HepG2 (cell line): ENCODE measurements at regions not wholly inside any gene's neighbourhood (a gene's known extent, or its start where the extent isn't known, plus 50 kb on each side); places are given as distances from the start of the nearest gene placed in this dataset.
"Not testable (repeated sequence)": the region's sequence is repeated elsewhere in the genome, so short reads cannot be mapped to it uniquely, and the experiment has no call there.

Experiments
- ATAC-seq: fragments of 200-7000 bp; cut with Tn5 transposase; 3 replicates; pipeline ENCODE4 v1.9.1; 2020; ENCODE audit warnings: mild to moderate bottlenecking, moderate library complexity
- BruUV-seq: library from RNA; stranded (reverse); fragments of 400-500 nt; replicated peaks from 2 replicates; lab custom pipeline; 2021; lab: Mats Ljungman, UMichigan
- CTCF ChIA-PET: fragments of 300-600 bp; formaldehyde crosslinking; extraction: SDS; loops from one replicate; lab custom pipeline; 2021; ENCODE audit warnings: low total read pairs, inconsistent platforms, low intra/inter-chr PET ratio; lab: Yijun Ruan, JAX
- POLR2A ChIA-PET: fragments of 350-600 bp; sonication (Branson Sonifier 250); formaldehyde crosslinking; loops from one replicate; lab custom pipeline; 2020; ENCODE audit warnings: antibody characterized with exemption, inconsistent platforms; lab: Yijun Ruan, JAX
- DNase-seq: peaks from one replicate; pipeline ENCODE4 v3.0.0-alpha.2; 2015; ENCODE audit warnings: low spot score
- FAIRE-seq: peaks from 3 replicates; lab custom pipeline; 2011; peaks lifted over from hg19 to GRCh38; lab: Jason Lieb, UNC
- H2AFZ ChIP-seq: one replicate; pipeline ENCODE4 v1.6.1; 2011; ENCODE audit warnings: low read length, inconsistent platforms
- H3K27ac ChIP-seq: fragments of 300-600 bp; 3 replicates; pipeline ENCODE4 v1.8.0; 2011; ENCODE audit warnings: mixed run types, mild to moderate bottlenecking, mixed read lengths, low read length, inconsistent platforms; ENCODE audit not compliant: insufficient read depth; ENCODE audit errors: extremely low read length
- H3K27me3 ChIP-seq, 2 experiments: fragments of 200-600 bp in 1 of 2; 2 replicates in 1 of 2; 3 replicates in 1 of 2; pipeline versions ENCODE4 v1.6.0 to v1.8.0; 2011; ENCODE audit warnings: low read length in 2 of 2, mild to moderate bottlenecking in 2 of 2, moderate library complexity in 2 of 2, inconsistent platforms in 1 of 2; ENCODE audit not compliant: insufficient read depth in 2 of 2, control insufficient read depth in 1 of 2
- H3K36me3 ChIP-seq, 2 experiments: fragments of 200-600 bp in 1 of 2; replicated peaks in 1 of 2; 2 replicates in 1 of 2; 3 replicates in 1 of 2; pipeline versions ENCODE4 v1.5.1 to v1.8.0; 2011; ENCODE audit warnings: low read length in 2 of 2, inconsistent platforms in 1 of 2; ENCODE audit not compliant: insufficient read depth in 2 of 2, control insufficient read depth in 1 of 2
- H3K4me1 ChIP-seq: 2 replicates; pipeline ENCODE4 v1.5.1; 2012; ENCODE audit warnings: low read length, inconsistent platforms; ENCODE audit not compliant: insufficient read depth
- H3K4me2 ChIP-seq: 2 replicates; pipeline ENCODE4 v1.6.0; 2011; ENCODE audit warnings: low read depth, low read length, inconsistent platforms
- H3K4me3 ChIP-seq, 3 experiments: fragments of 200-600 bp in 1 of 3; sonication (generic), shearing (Covaris generic) in 1 of 3; replicated peaks in 1 of 3; 2 replicates each; pipeline ENCODE4 v1.5.1; 2011 to 2016; ENCODE audit warnings: low read length in 3 of 3, inconsistent platforms in 2 of 3, low read depth in 2 of 3, mild to moderate bottlenecking in 2 of 3, control low read depth in 1 of 3, mixed read lengths in 1 of 3; ENCODE audit not compliant: insufficient read depth in 1 of 3
- H3K79me2 ChIP-seq: one replicate; pipeline ENCODE4 v1.6.1; 2011; ENCODE audit warnings: low read length, inconsistent platforms; ENCODE audit not compliant: insufficient read depth
- H3K9ac ChIP-seq: 2 replicates; pipeline ENCODE4 v1.6.0; 2011; ENCODE audit warnings: mild to moderate bottlenecking, low read depth, low read length, inconsistent platforms; ENCODE audit not compliant: insufficient read depth
- H3K9me3 ChIP-seq: 2 replicates; pipeline ENCODE4 v1.5.1; 2012; ENCODE audit warnings: mild to moderate bottlenecking, low read length
- H4K20me1 ChIP-seq: 2 replicates; pipeline ENCODE4 v1.6.0; 2011; ENCODE audit warnings: inconsistent platforms, mild to moderate bottlenecking, low read length, moderate library complexity; ENCODE audit not compliant: insufficient read depth
- CEBPB ChIP-seq: IDR thresholded peaks from 2 replicates; pipeline ENCODE4 v1.6.1; 2011; ENCODE audit warnings: low read depth, low read length, improper control_type of control experiment, borderline replicate concordance
- CEBPG ChIP-seq: IDR thresholded peaks from 2 replicates; pipeline ENCODE4 v1.6.1; 2016
- EZH2 ChIP-seq: conservative IDR thresholded peaks from 2 replicates; pipeline ENCODE4 v1.6.1; 2012; ENCODE audit warnings: mild to moderate bottlenecking, low read depth, low read length, moderate library complexity
- KIAA2018 ChIP-seq: sonication (generic); formaldehyde crosslinking; IDR thresholded peaks from 2 replicates; pipeline ENCODE4 v1.5.0; 2020; ENCODE audit warnings: mild to moderate bottlenecking, missing genetic modification reagents, borderline replicate concordance
- ZNF296 ChIP-seq: sonication (generic); formaldehyde crosslinking; conservative IDR thresholded peaks from 2 replicates; pipeline ENCODE4 v1.5.0; 2020; ENCODE audit warnings: mild to moderate bottlenecking, missing genetic modification reagents
- ZNF432 ChIP-seq: sonication (generic); formaldehyde crosslinking; IDR thresholded peaks from 2 replicates; pipeline ENCODE4 v1.5.0; 2020; ENCODE audit warnings: missing genetic modification reagents, mild to moderate bottlenecking, borderline replicate concordance
- ZNF782 ChIP-seq: sonication (generic); formaldehyde crosslinking; IDR thresholded peaks from 2 replicates; pipeline ENCODE4 v1.4.0; 2020; ENCODE audit warnings: missing genetic modification reagents, mild to moderate bottlenecking, borderline replicate concordance
- WGBS: methylation state at CpG from one replicate; pipeline ENCODE4 v1.1.6; 2017; ENCODE audit warnings: low lambda C conversion rate; 5-methylcytosine and 5-hydroxymethylcytosine counted together
- in situ Hi-C: cut with HindIII; loops from 2 replicates; pipeline ENCODE4 v1.10.0; 2017; ENCODE audit warnings: low pct_unique_long_range_greater_than_20kb; ENCODE audit not compliant: extremely low pct_ligation_motif_present
- intact Hi-C: fragments of 100-400 bp; cut with micrococcal nuclease; formaldehyde crosslinking; loops from one replicate; pipeline ENCODE4 v1.10.0; 2022; ENCODE audit not compliant: unreplicated experiment

- TF ChIP-seq KIAA2018 (no peak), ZNF782 (no peak), ZNF296 (CRISPR knock-in tag) (no peak), EZH2 (no peak), ZNF432 (CRISPR knock-in tag) (no peak)
Measured at GRCh38 chr14:76298896-76299295, 77.0 kb upstream of the ESRRB start (continued).

GRCh38 chr14:76303188-76303587 is 72.7 kb upstream of the ESRRB start:
- CTCF ChIA-PET, result not testable (repeated sequence)

More at GRCh38 chr14:76303188-76303587, 72.7 kb upstream of the ESRRB start:
- 79% methylated on average over 7 of the region's 7 CpGs for WGBS
- H3K9me3 ChIP-seq, H3K9ac ChIP-seq, DNase-seq, BruUV-seq, H3K4me2 ChIP-seq, FAIRE-seq, H3K36me3 ChIP-seq, in situ Hi-C loops, H4K20me1 ChIP-seq, H3K79me2 ChIP-seq, H3K27ac ChIP-seq, ATAC-seq, H2AFZ ChIP-seq, H3K4me3 ChIP-seq, intact Hi-C loops, H3K4me1 ChIP-seq, POLR2A ChIA-PET, H3K27me3 ChIP-seq: not testable (repeated sequence)
- TF ChIP-seq CEBPB, result peak; percentile 85
- TF ChIP-seq CEBPG (CRISPR knock-in tag), result 0 out of 2 replicates have a peak, but pooled peaks have one; percentile 55
- TF ChIP-seq, all 625 proteins: peak for 2; not testable (repeated sequence) for 623
